Hippocampal formation (tissue), 2 donors: ENCODE measurements at regions not wholly inside any gene's neighbourhood (a gene's known extent, or its start where the extent isn't known, plus 50 kb on each side); places are given as distances from the start of the nearest gene placed in this dataset.
"Not testable (repeated sequence)": the region's sequence is repeated elsewhere in the genome, so short reads cannot be mapped to it uniquely, and the experiment has no call there.

Source experiments
- DNase-seq, 2 donors: peaks; one replicate each; lab custom pipeline; 2025; lab: John Stamatoyannopoulos, UW

- no peak for DNase-seq
Measured at GRCh38 chr2:8495189-8495989, 186.5 kb upstream of the ID2 start.

DNA sequence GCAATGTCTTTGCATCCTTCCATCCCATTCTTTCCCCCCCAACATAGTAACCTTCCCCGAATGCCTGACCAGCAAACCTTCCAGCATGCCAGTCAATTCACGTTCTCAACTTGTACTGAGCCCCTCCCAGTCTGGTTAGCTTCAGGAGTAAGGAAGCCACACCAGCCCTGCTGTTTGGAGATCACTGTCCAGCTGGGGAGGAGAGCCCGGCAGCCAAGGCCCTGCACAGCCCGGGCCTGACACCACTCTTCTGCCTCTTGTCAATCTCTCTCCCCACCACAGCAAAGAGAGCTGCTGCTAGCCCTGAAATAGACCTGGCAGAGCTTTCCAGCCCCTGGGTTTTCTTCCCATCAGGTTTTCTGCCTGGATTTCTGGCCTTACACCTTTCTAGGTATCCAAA lies 185.8 kb upstream of the ID2 start:
- DNase-seq: no peak

GRCh38 chr2:8496617-8497016 lies 185.2 kb upstream of the ID2 start:
- DNase-seq: no peak

DNA sequence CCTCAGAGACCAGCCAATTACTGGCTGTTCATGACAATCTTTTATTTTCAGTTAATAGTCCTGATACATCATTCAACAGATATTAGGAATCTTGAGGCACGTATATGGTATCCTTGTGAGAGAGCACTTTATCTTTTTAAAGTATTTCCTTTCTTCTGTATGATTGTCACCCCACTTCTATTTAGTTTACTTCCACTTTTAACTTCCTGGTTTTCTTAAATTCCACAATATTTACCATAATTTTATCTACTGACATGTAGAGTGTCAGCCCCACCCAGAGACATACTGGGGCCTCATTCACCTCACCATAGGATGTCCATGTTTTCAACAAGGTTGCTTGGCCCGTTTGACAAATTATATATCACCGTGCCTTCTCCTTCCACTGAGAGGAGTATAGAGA lies 182.9 kb upstream of the ID2 start:
- DNase-seq: no peak

GRCh38 chr2:8500124-8501054 lies 181.5 kb upstream of the ID2 start:
- no peak for DNase-seq

- DNase-seq: no peak
Measured at GRCh38 chr2:8501061-8501720, 180.7 kb upstream of the ID2 start.

DNA sequence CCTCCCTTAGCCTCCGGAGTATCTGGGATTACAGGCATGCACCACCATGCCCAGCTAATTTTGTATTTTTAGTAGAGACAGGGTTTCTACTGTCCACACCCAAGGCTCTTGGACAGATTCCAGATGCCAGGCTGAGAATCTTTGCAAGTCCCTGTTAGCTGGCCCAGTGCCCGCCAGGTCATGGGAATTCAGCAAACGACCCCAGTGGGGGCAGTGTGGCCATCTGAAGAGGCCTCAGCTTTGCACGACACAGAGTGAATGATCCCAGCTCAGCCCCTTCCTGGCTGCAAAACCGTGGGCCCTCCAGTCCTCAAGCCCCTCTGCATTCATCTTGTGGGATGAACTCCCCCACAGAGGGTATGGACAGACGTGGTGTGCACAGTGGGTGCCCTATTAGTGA lies 179.5 kb upstream of the ID2 start:
- no peak for DNase-seq

DNA sequence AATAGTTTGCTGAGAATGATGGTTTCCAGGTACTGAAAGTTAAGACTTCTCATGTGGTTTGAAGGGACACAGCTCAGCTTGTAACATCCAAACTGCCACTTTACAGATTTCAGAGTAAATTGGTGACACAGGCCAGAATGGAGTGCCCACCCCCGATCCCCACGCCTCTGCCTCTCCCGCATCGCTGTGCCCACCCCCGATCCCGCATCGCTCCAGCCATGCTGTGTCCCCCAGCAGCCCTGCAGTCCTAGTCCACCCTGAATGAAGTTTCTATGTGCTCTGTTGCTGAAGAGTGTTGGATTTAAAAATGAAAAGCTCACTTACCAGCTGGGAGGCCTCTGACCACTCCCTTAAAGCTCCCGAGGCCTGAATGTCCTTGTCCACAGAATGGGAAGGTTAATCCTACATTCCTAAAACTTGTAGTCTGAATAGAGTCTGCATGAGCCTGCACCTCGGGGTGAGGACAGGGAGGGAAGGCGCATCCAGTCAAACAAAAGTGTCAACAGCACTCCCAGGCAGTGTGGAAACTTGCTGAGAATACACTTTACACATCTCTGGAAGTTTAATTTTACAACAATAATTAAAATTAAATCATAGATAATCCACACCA lies 176.4 kb upstream of the ID2 start:
- no peak for DNase-seq

- no peak for DNase-seq
Measured at GRCh38 chr2:8506746-8507145, 175.1 kb upstream of the ID2 start.

GRCh38 chr2:8508766-8509165 lies 173.1 kb upstream of the ID2 start:
- no peak for DNase-seq

DNA sequence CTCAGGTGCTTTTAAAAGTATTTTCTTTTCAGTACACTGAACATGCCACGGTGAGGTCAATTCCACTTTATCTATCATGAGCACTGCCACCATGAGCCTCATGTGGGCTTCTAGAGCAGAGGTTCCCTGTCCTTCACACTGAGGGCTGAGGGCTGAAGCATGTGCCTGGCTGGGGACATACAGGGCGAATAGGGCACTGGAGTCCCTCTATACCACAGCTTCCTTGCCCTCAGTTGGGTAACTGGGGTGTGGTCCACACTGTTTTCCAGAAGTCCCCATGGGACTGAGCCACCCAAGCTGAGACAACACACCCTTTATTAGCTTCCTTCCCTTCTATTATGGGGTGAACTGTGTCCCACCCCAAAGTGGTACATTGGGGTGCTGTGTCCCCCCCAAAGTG lies 172.2 kb upstream of the ID2 start:
- DNase-seq: no peak

DNA sequence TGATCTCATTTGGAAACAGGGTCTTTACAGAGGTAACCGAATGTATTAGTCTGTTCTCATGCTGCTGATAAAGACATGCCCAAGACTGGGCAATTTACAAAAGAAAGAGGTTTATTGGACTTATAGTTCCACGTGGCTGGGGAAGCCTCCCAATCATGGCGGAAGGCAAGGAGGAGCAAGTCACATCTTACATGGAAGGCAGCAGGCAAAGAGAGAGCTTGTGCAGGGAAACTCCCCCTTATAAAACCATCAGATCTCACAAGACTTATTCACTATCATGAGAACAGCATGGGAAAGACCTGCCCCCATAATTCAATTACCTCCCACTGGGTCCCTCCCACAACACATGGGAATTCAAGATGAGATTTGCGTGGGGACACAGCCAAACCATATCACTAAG lies 171.8 kb upstream of the ID2 start:
- DNase-seq: not testable (repeated sequence)

DNA sequence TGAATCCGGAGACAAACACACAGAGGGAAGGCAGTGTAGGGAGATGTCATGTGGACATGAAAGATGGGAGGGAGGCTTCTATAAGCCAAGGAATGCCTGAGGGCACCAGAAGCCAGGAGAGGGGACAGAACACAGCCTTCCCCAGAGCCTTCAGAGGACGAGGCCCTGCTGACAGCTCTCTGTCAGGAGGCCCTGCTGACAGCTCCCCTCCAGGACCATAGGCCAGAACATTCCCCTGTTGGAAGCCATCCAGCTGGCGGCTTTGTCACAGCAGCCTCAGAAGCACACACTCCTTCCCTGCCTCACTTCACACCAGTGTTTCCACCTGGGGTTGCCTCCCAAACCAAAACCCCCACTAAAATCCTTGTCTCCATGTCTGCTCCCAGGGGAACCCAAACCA lies 171.3 kb upstream of the ID2 start:
- no peak for DNase-seq

DNA sequence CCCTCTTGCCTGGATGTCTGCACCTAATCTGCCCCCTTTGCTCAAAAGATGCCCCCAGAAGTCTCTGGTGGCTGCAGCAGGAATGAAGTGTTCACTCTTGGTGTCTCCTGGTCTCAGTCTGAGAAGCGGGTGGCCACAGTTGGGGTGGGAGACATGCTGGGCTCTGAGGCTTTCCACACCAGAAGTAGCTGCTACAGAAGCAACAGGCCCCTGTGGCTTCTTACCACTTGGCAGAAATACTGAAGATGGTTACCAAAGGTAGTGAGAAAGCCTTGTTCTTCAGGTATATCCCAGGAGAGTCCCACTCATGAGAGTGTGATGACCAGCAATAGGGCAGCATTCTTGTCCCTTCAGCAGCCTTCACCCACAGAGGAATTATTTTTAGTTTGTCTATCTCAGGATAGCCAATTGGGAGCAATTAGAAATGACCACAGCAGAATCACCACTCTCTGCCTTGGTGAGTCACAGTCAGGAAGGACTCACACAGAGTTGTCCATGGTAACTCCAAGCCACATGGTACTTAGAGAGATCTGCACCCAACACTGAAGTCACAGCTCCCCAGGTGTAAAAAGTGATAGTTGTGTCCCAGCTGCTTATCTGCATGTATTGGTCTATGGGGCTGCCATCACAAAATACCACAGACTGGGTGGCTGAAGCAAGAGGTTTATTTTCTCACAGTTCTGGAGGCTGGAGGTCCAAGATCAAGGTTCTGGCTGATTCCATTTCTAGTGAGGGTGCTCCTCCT lies 169.8 kb upstream of the ID2 start:
- no peak for DNase-seq

DNA sequence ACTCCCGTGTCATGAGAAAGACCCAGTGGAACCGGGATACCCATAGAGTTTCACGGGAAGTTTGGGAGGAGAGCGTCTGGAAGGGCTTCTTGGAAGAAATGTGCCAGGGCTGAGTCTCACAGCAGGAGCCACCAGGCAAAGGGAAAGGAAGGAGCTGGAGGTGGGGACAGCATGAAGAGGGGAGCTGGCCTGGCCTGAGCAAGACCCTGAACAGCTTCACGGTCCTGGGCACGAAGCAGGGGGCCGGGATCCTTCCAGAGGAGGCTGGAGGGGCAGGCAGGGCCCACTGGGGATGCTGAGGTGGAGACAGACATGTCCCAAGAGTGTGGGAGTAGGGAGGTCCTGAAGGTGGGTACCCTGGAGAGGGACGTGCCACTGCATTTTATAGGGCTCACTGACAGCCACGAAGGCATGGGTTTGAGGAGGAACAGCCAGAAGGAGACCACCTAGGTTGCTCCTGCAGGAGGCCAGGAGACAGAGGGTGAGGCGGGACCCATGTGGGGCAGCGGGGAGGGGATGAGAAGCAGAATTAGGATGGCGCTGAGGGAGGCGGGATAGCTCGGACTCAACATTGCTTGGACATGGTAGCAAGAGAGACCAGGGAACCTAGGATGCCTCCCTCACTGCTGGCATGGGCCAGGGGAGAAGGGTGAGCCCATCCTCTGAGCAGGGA lies 168.1 kb upstream of the ID2 start:
- no peak for DNase-seq

- no peak for DNase-seq
Measured at GRCh38 chr2:8514274-8514662, 167.6 kb upstream of the ID2 start.

DNA sequence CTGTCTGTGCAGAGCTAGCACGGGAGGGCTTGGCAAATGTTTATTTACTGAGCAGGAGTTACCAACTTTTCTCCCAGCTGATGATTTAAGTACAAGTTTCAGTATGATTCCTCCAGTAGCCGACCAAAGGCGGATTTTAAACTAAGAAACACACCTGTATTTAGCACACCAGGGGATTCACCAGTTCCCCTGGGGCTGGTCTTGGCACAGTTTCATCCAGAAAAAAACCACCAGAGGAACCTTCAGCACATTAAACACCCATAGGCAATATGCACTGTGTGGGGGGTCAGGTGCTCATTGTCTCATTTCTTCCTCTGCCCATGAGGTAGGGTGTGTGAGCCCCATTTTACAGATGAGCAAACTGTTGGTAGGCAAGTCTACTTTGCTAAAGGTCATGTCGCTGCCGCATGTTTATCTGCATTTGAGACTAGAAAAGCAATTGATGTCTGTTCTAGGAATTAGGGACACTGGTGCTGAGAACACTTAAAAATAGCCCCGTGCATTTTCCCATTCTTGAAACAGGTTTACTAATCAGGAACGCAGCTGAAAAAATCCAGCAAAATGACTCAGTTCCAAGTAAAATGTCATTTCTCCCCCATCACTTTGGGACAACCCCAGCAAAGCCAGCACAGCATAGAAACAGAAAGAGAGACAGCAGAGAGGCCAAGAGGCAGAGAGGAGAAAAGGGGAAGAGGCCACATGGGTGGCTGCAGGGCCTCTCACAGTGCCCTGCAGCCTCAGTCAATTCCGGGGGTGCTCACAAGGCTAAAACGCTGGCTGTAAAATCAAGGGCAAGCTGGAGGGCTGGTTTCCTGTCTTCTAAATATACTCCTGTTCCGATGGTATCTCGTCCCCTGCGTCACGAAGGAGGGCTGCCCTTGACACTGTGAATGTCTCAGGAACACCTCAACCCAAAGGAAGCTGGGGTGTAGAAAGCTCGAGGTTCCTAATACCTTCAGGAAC lies 166.8 kb upstream of the ID2 start:
- DNase-seq: peak; percentile 9 to 19

DNA sequence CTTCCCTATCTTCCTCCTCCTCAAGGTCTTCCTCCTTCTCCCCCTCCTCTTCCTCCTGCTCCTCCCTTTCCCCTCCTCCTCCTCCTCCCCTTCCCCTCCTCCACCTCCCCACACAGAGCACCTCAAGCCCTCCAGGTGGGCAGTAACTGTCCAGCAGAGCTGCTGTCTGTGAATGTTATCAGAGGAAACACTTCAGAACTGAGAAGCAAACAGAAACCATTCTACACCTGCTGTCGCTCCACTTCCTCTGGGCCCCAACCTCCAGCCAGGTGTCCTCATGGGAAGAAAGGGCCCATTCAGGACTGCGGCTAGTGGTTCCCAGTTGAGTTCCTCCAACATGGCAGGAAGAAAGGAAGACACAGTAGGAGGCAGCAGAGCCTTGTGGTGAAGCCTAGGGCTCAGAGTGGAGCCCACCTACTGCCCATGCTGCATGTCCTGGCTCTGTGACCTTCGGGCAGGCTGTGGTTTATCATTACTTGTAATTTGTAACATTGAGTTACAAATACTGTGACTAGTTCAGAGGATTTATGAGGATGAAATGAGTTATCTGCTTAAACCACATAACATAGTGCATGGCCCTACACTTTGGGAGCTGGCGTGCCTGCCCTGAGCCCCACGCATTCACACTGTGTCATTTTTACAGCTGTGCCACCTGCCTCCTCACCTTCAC lies 165.9 kb upstream of the ID2 start:
- no peak for DNase-seq

GRCh38 chr2:8517850-8518498 lies 163.9 kb upstream of the ID2 start:
- DNase-seq: no peak
